ENCODE measurements at regions not wholly inside any gene's neighbourhood (a gene's known extent, or its start where the extent isn't known, plus 50 kb on each side); places are given as distances from the start of the nearest gene placed in this dataset.

DNA sequence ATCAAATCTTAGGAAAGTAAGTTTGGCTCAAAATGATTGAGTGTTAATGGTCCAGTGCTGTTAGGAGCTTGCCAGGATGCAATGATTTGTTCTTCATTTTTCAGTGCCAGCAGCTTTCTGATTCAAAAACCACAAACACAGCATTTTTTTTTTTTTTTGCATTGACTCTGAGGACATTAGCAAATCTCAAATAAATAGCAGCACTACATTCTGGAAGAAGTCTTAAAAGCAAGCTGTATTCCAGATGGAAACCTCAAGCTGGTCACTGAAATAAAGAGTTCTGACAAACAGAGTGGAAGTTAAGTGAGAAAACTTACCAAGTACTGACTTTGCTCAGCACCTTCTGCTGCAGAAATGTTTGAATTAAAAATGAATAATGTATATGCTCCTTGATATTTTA is 1653.1 kb upstream of the CDH9 start:
- TF ChIP-seq, protein P1, sequence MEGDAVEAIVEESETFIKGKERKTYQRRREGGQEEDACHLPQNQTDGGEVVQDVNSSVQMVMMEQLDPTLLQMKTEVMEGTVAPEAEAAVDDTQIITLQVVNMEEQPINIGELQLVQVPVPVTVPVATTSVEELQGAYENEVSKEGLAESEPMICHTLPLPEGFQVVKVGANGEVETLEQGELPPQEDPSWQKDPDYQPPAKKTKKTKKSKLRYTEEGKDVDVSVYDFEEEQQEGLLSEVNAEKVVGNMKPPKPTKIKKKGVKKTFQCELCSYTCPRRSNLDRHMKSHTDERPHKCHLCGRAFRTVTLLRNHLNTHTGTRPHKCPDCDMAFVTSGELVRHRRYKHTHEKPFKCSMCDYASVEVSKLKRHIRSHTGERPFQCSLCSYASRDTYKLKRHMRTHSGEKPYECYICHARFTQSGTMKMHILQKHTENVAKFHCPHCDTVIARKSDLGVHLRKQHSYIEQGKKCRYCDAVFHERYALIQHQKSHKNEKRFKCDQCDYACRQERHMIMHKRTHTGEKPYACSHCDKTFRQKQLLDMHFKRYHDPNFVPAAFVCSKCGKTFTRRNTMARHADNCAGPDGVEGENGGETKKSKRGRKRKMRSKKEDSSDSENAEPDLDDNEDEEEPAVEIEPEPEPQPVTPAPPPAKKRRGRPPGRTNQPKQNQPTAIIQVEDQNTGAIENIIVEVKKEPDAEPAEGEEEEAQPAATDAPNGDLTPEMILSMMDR (IDR thresholded peaks at IDR 0.05): no peak
- DNase-seq (ENCODE audit: low spot score) (no peak), ATAC-seq (ENCODE audit: low FRiP score) (no peak)

DNA sequence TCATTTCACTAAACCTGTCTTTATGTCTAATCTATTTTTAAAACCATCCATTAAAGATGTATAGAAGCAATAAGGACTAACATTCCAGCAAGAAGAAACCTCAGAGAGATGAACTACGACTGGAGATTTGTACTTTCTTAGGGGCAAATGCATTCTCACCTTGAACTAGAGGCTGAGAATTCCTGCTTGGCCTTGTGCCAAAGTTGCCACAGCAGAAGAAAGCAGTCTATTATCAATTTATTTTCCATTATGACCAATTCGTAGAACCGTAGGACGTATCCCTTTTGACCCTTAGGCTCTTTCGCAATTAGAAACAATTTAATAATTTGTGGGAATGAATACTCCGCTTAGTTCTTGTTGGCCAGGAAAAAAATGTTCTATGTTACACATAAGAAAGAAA is 1647.4 kb upstream of the CDH9 start:
- no peak for DNase-seq (ENCODE audit: low spot score)
- TF ChIP-seq, protein P1 (IDR thresholded peaks at IDR 0.05): no peak
- no peak for ATAC-seq (ENCODE audit: low FRiP score)

DNA sequence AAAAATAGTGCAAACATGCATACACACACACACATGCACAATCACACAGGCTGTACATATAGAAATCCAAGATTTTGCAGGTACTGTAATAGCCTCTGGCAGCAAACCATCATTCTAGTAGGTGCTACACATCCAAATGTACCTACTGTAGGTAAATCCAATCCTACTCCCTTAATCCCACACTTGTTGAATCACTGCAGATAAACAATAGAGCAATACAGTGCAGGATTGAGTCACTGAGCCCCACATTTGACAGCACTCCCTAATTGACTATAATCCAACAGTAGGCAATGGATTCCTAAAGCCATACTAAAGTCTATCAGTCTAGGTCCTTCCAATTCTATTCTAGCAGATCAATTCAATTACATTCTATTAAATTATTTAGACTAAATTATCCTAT is 1640.5 kb upstream of the CDH9 start:
- no peak for ATAC-seq (ENCODE audit: low FRiP score)
- DNase-seq (ENCODE audit: low spot score): no peak
- TF ChIP-seq, protein P1 (IDR thresholded peaks at IDR 0.05): no peak

DNA sequence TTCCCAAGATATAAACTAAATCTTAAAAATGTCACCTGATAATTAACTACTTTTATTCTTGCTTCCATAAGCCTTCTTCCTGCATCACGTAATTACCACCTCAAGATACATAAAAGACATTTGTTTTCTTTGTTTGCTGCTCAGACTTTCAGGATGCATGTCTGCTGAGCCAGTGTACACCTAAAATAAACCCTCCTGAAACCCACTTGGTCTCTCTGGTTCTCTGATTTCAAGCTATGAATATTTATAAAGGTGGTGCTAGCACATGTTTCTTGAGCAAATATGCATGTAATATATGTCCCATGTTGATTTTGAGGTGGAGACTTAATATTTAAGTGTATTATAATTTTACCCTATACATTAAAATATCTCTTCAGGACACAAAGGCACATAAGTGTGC is 1627.7 kb upstream of the CDH9 start:
- TF ChIP-seq, protein P1 (IDR thresholded peaks at IDR 0.05): no peak
- no peak for DNase-seq (ENCODE audit: low spot score)
- no peak for ATAC-seq (ENCODE audit: low FRiP score)

DNA sequence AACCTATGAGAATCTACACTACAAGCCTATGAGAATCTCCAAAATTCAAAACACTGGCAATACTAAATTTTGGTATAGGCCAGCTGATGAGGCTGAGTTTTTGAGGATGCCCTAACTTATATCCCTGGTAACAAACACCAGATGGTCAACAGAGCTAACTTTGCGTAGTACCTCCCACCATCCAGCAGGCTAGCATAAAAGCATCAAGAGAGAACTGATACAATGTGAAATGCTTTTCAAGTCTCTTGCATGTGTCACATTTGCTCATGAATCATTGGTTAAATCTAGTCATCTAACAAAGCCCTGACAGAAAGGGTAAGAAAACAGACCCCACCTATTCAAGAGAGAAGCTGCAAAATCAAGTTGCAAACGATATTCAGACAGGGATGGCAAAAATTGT is 1609.7 kb upstream of the CDH9 start:
- TF ChIP-seq, protein P1 (IDR thresholded peaks at IDR 0.05): no peak
- DNase-seq (ENCODE audit: low spot score) (no peak), ATAC-seq (ENCODE audit: low FRiP score) (no peak)

DNA sequence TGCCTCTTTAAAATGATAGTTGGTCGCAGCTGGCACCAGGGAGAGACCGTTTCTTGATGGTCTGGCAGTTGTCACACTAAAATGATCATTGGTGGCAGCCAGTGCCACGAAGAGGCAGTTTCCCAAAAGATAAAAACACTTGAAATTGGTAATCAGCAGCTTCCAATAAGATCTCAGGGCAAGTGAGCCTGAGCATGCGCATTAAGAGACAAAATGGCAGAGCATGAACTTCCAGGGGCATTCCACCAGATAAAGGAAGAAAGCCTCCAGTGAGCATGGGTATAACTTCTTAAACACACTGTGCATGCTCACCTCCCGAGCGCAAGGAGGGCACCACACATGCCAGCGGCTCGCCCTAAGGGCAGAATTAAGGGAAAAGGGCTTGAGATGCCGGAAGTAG is 1594.2 kb upstream of the CDH9 start:
- TF ChIP-seq, protein P1 (IDR thresholded peaks at IDR 0.05): no peak
- no peak for DNase-seq (ENCODE audit: low spot score)

DNA sequence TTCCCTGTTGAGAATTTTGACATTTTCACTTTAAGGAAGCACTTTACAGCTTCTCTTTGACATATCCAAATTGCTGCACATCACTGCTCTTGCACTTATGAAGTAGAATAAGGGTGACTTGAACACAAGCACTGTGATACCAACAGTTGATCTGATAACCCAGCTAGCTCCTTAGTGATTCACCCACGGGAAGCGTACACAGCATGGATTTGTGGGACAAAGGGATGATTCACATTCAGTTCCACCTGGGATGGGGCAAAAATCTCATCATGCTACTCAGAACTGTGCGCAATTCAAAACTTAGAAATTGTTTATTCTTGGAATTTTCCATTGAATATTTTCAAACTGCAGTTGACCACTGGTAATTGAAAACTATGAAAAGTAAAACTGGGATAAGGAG is 1565.5 kb upstream of the CDH9 start:
- DNase-seq (ENCODE audit: low spot score): no peak
- TF ChIP-seq, protein P1 (IDR thresholded peaks at IDR 0.05): no peak

More for the DNA sequence above, 1594.2 kb upstream of the CDH9 start:
- no peak for ATAC-seq (ENCODE audit: low FRiP score)

More for the DNA sequence above, 1565.5 kb upstream of the CDH9 start:
- no peak for ATAC-seq (ENCODE audit: low FRiP score)
